Endothelial cell of umbilical vein (primary cell): ENCODE measurements at regions not wholly inside any gene's neighbourhood (a gene's known extent, or its start where the extent isn't known, plus 50 kb on each side); places are given as distances from the start of the nearest gene placed in this dataset.

Experiments
- CTCF ChIP-seq, 2 donors: IDR thresholded peaks; 1 replicate in 1 of 2; 2 replicates in 1 of 2; pipeline ENCODE4 v1.5.1; 2011; ENCODE audit warnings: low read length in 2 of 2, mild to moderate bottlenecking in 2 of 2, moderate library complexity in 2 of 2, control low read depth in 1 of 2, inconsistent platforms in 1 of 2, low read depth in 1 of 2; ENCODE audit not compliant: insufficient read depth in 1 of 2; ENCODE audit errors: extremely low read depth in 1 of 2
- EZH2 ChIP-seq: IDR thresholded peaks from 2 replicates; pipeline ENCODE4 v1.6.1; 2012; ENCODE audit warnings: borderline replicate concordance, low read depth, mild to moderate bottlenecking, moderate library complexity, low read length, inconsistent platforms; ENCODE audit not compliant: severe bottlenecking
- GATA2 ChIP-seq: IDR thresholded peaks from 2 replicates; pipeline ENCODE4 v1.7.0; 2011; ENCODE audit warnings: low read depth, mild to moderate bottlenecking, moderate library complexity, mixed read lengths, low read length; ENCODE audit not compliant: insufficient read length, insufficient read depth
- POLR2A ChIP-seq: IDR thresholded peaks from 2 replicates; pipeline ENCODE4 v1.6.1; 2012; ENCODE audit warnings: low read depth, mild to moderate bottlenecking, control low read depth, low read length
- POLR2AphosphoS5 ChIP-seq: IDR thresholded peaks from 2 replicates; pipeline ENCODE4 v1.6.1; 2012; ENCODE audit warnings: low read depth, mild to moderate bottlenecking, control low read depth, low read length, moderate library complexity; ENCODE audit not compliant: insufficient read depth

GRCh38 chr18:4641771-4642368, 186.8 kb upstream of the DLGAP1 start:
- TF ChIP-seq POLR2A (no peak), CTCF (IDR thresholded peaks at IDR 0.05; ENCODE audit: extremely low read depth in 1 of 2, insufficient read depth in 1 of 2, low read depth in 1 of 2, low read length in 2 of 2) (no peak), EZH2 (no peak), GATA2 (no peak), POLR2AphosphoS5 (no peak)
